Esophagus squamous epithelium (tissue), 4 donors: ENCODE measurements at regions not wholly inside any gene's neighbourhood (a gene's known extent, or its start where the extent isn't known, plus 50 kb on each side); places are given as distances from the start of the nearest gene placed in this dataset.

ENCODE experiments used
- CTCF ChIP-seq, 6 experiments: fragments of 450-650 bp in 4 of 6; fragments of 200-600 bp in 2 of 6; sonication (generic) in 2 of 6; IDR thresholded peaks; one replicate each; pipeline ENCODE4 v1.5.1; 2016 to 2019; ENCODE audit warnings: antibody characterized with exemption in 6 of 6, mild to moderate bottlenecking in 4 of 6, moderate library complexity in 4 of 6
- POLR2A ChIP-seq, 4 donors: fragments of 450-650 bp; IDR thresholded peaks; one replicate each; pipeline ENCODE4 v1.6.1; 2017; ENCODE audit warnings: antibody characterized with exemption in 4 of 4, mild to moderate bottlenecking in 4 of 4, moderate library complexity in 3 of 4

DNA sequence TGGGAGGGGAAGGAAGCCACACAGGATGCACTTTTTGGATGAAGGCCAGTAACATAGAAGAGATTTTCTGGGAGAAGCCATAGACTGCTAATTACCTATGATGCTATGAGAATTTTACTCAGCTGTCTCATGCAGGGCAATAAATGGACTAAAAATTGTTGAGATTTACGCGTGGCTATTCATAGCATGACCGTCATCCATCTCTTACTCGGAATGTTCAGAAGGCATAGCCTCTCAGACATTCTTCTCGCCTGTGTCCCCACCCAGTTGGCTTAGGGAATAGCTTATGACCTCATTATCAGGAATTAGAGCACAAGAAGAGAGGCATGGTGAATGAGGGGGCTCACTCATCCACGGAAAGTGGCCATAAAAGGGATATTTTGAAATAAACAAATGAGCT, 107.9 kb upstream of the ATP10A start:
- no peak for TF ChIP-seq CTCF (IDR thresholded peaks at IDR 0.05)
- no peak for TF ChIP-seq POLR2A (IDR thresholded peaks at IDR 0.05)
